Erythroblast (primary cell): ENCODE measurements at regions not wholly inside any gene's neighbourhood (a gene's known extent, or its start where the extent isn't known, plus 50 kb on each side); places are given as distances from the start of the nearest gene placed in this dataset.

Experiments used
- GATA1 ChIP-seq: IDR thresholded peaks from 2 replicates; pipeline ENCODE4 v1.6.1; 2011; ENCODE audit warnings: low read depth, mild to moderate bottlenecking, control low read depth, low read length, moderate library complexity
- POLR2A ChIP-seq: IDR thresholded peaks from 2 replicates; pipeline ENCODE4 v1.6.1; 2011; ENCODE audit warnings: mild to moderate bottlenecking, low read length

- TF ChIP-seq POLR2A, result no peak
- TF ChIP-seq GATA1, result no peak
Observed at GRCh38 chr18:73990258-73990657, 157.4 kb downstream of the FBXO15 start.
